ENCODE measurements at regions not wholly inside any gene's neighbourhood (a gene's known extent, or its start where the extent isn't known, plus 50 kb on each side); places are given as distances from the start of the nearest gene placed in this dataset.

GRCh38 chr1:217181756-217182155, 449.1 kb downstream of the GPATCH2 start:
- TF ChIP-seq CTCF (conservative IDR thresholded peaks at IDR 0.05 in 1 of 2, IDR thresholded peaks at IDR 0.05 in 1 of 2; ENCODE audit: low read depth in 1 of 2, low read length in 2 of 2) = no peak
- no peak for TF ChIP-seq EZH2 (IDR thresholded peaks at IDR 0.05; ENCODE audit: low read length, missing control alignments)

Measured in fibroblast of lung (primary cell).